IMR-90 (cell line): ENCODE measurements at regions not wholly inside any gene's neighbourhood (a gene's known extent, or its start where the extent isn't known, plus 50 kb on each side); places are given as distances from the start of the nearest gene placed in this dataset.

Experiments
- ATAC-seq: fragments of 200-7000 bp; cut with Tn5 transposase; 2 replicates; pipeline ENCODE4 v1.9.1; 2020; ENCODE audit warnings: low read depth, mild to moderate bottlenecking, moderate library complexity
- BruUV-seq: library from RNA; stranded (reverse); fragments of 400-500 nt; replicated peaks from 2 replicates; lab custom pipeline; 2021; lab: Mats Ljungman, UMichigan
- CTCF ChIA-PET: fragments of 300-600 bp; formaldehyde crosslinking; extraction: SDS; loops from one replicate; lab custom pipeline; 2021; ENCODE audit warnings: antibody characterized with exemption; lab: Yijun Ruan, JAX
- POLR2A ChIA-PET: fragments of 300-600 bp; sonication (Branson Sonifier 250); formaldehyde crosslinking; loops from one replicate; lab custom pipeline; 2022; ENCODE audit warnings: antibody characterized with exemption; ENCODE audit not compliant: unreplicated experiment; lab: Charles Lee
- DNase-seq: peaks from one replicate; pipeline ENCODE4 v3.0.0; 2013
- H2AFZ ChIP-seq: replicated peaks from 2 replicates; pipeline ENCODE3; 2013; ENCODE audit warnings: low read length, mild to moderate bottlenecking; ENCODE audit not compliant: poor library complexity
- H2AK5ac ChIP-seq: 2 replicates; pipeline ENCODE4 v1.6.1; 2013; ENCODE audit warnings: low read depth, low read length, inconsistent platforms
- H2AK9ac ChIP-seq: replicated peaks from 2 replicates; pipeline ENCODE3; 2013; ENCODE audit warnings: mild to moderate bottlenecking, low read depth, low read length, moderate library complexity; ENCODE audit not compliant: poor library complexity
- H2BK120ac ChIP-seq: 2 replicates; pipeline ENCODE4 v1.6.1; 2013; ENCODE audit warnings: low read depth, low read length, inconsistent platforms
- H2BK15ac ChIP-seq: 3 replicates; pipeline ENCODE4 v1.6.1; 2013; ENCODE audit warnings: low read depth, low read length, inconsistent platforms
- H2BK20ac ChIP-seq: 2 replicates; pipeline ENCODE4 v1.6.1; 2013; ENCODE audit warnings: low read depth, mild to moderate bottlenecking, inconsistent platforms, low read length, moderate library complexity
- H2BK5ac ChIP-seq: 2 replicates; pipeline ENCODE4 v1.6.1; 2013; ENCODE audit warnings: mild to moderate bottlenecking, low read depth, low read length, inconsistent platforms; ENCODE audit not compliant: poor library complexity, severe bottlenecking
- H3K14ac ChIP-seq: replicated peaks from 2 replicates; pipeline ENCODE4 v1.6.1; 2013; ENCODE audit warnings: low read depth, low read length, inconsistent platforms
- H3K18ac ChIP-seq: 2 replicates; pipeline ENCODE4 v1.6.1; 2013; ENCODE audit warnings: low read depth, low read length, control low read depth
- H3K23ac ChIP-seq: 2 replicates; pipeline ENCODE4 v1.6.1; 2013; ENCODE audit warnings: low read depth, low read length, inconsistent platforms
- H3K27ac ChIP-seq: 2 replicates; pipeline ENCODE4 v1.5.1; 2013; ENCODE audit warnings: mild to moderate bottlenecking, control low read depth, low read length; ENCODE audit not compliant: insufficient read depth
- H3K27me3 ChIP-seq: 2 replicates; pipeline ENCODE4 v1.6.1; 2013; ENCODE audit warnings: low read length; ENCODE audit not compliant: control insufficient read depth, insufficient read depth
- H3K36me3 ChIP-seq: 2 replicates; pipeline ENCODE4 v1.6.1; 2013; ENCODE audit warnings: low read length, mixed read lengths; ENCODE audit not compliant: control insufficient read depth, insufficient read depth
- H3K4ac ChIP-seq: 2 replicates; pipeline ENCODE4 v1.6.1; 2013; ENCODE audit warnings: low read depth, low read length, inconsistent platforms
- H3K4me1 ChIP-seq: 2 replicates; pipeline ENCODE4 v1.6.1; 2013; ENCODE audit warnings: low read length, mixed read lengths; ENCODE audit not compliant: control insufficient read depth, insufficient read depth
- H3K4me2 ChIP-seq: 2 replicates; pipeline ENCODE4 v1.6.1; 2013; ENCODE audit warnings: low read depth, mild to moderate bottlenecking, control low read depth, low read length, moderate library complexity
- H3K4me3 ChIP-seq: 2 replicates; pipeline ENCODE4 v1.5.1; 2013; ENCODE audit warnings: low read depth, mild to moderate bottlenecking, control low read depth, low read length, moderate library complexity; ENCODE audit not compliant: insufficient read depth
- H3K56ac ChIP-seq: 2 replicates; pipeline ENCODE4 v1.6.1; 2013; ENCODE audit warnings: low read length, inconsistent platforms; ENCODE audit not compliant: insufficient read depth; ENCODE audit errors: extremely low read depth
- H3K79me1 ChIP-seq, 2 experiments: 2 replicates each; pipeline ENCODE4 v1.6.1; 2013; ENCODE audit warnings: low read length in 2 of 2, inconsistent platforms in 1 of 2, low read depth in 1 of 2
- H3K9ac ChIP-seq: 2 replicates; pipeline ENCODE4 v1.6.1; 2013; ENCODE audit warnings: low read depth, low read length, control low read depth
- H3K9me1 ChIP-seq: 2 replicates; pipeline ENCODE4 v1.6.1; 2013; ENCODE audit warnings: low read length, inconsistent platforms; ENCODE audit not compliant: insufficient read depth
- H3K9me3 ChIP-seq: 2 replicates; pipeline ENCODE4 v1.6.1; 2013; ENCODE audit warnings: low read length; ENCODE audit not compliant: control insufficient read depth, insufficient read depth
- H4K20me1 ChIP-seq: 2 replicates; pipeline ENCODE4 v1.6.1; 2013; ENCODE audit warnings: low read length, inconsistent platforms; ENCODE audit not compliant: insufficient read depth
- H4K5ac ChIP-seq: 2 replicates; pipeline ENCODE4 v1.6.1; 2013; ENCODE audit warnings: mild to moderate bottlenecking, low read depth, low read length, control low read depth
- H4K8ac ChIP-seq, 2 experiments: 2 replicates each; pipeline ENCODE4 v1.6.1; 2013; ENCODE audit warnings: low read depth in 2 of 2, low read length in 2 of 2, control low read depth in 1 of 2, inconsistent platforms in 1 of 2
- H4K91ac ChIP-seq: 2 replicates; pipeline ENCODE4 v1.6.1; 2013; ENCODE audit warnings: low read depth, low read length, inconsistent platforms; ENCODE audit not compliant: insufficient read depth
- BHLHE40 ChIP-seq: fragments of 150-350 bp; IDR thresholded peaks from 2 replicates; pipeline ENCODE4 v1.6.1; 2016; ENCODE audit warnings: mild to moderate bottlenecking, low read depth, low read length
- CEBPB ChIP-seq: IDR thresholded peaks from 2 replicates; pipeline ENCODE4 v1.6.1; 2012; ENCODE audit warnings: low read depth, low read length, improper control_type of control experiment
- CHD1 ChIP-seq: IDR thresholded peaks from 2 replicates; pipeline ENCODE4 v1.6.1; 2012; ENCODE audit warnings: low read depth, low read length, improper control_type of control experiment
- CTCF ChIP-seq: conservative IDR thresholded peaks from 2 replicates; pipeline ENCODE4 v1.5.1; 2012; ENCODE audit warnings: mild to moderate bottlenecking, low read depth, low read length, improper control_type of control experiment
- MAFK ChIP-seq: IDR thresholded peaks from 2 replicates; pipeline ENCODE4 v1.6.1; 2012; ENCODE audit warnings: low read depth, low read length, improper control_type of control experiment
- MAZ ChIP-seq: IDR thresholded peaks from 2 replicates; pipeline ENCODE4 v1.6.1; 2012; ENCODE audit warnings: low read depth, mild to moderate bottlenecking, low read length, improper control_type of control experiment, moderate library complexity, borderline replicate concordance
- MXI1 ChIP-seq: IDR thresholded peaks from 2 replicates; pipeline ENCODE4 v1.6.1; 2012; ENCODE audit warnings: low read depth, mild to moderate bottlenecking, low read length, moderate library complexity, borderline replicate concordance
- POLR2A ChIP-seq: IDR thresholded peaks from 2 replicates; pipeline ENCODE4 v1.6.1; 2012; ENCODE audit warnings: mild to moderate bottlenecking, low read depth, low read length
- RAD21 ChIP-seq: IDR thresholded peaks from 2 replicates; pipeline ENCODE4 v1.6.1; 2012; ENCODE audit warnings: low read length, improper control_type of control experiment
- RCOR1 ChIP-seq: IDR thresholded peaks from 2 replicates; pipeline ENCODE4 v1.6.1; 2012; ENCODE audit warnings: mild to moderate bottlenecking, low read length, improper control_type of control experiment; ENCODE audit not compliant: insufficient replicate concordance
- RFX5 ChIP-seq: IDR thresholded peaks from 2 replicates; pipeline ENCODE4 v1.8.0; 2012; ENCODE audit warnings: low read depth, mild to moderate bottlenecking, low read length, moderate library complexity
- SMC3 ChIP-seq: fragments of 150-350 bp; IDR thresholded peaks from 2 replicates; pipeline ENCODE4 v1.6.1; 2016; ENCODE audit warnings: low read depth, mild to moderate bottlenecking, antibody characterized with exemption, low read length, moderate library complexity
- USF2 ChIP-seq: fragments of 150-350 bp; IDR thresholded peaks from 2 replicates; pipeline ENCODE4 v1.6.1; 2017; ENCODE audit warnings: mild to moderate bottlenecking, antibody characterized with exemption, low read length, low read depth
- WGBS, 2 experiments: methylation state at CpG; one replicate each; pipeline versions ENCODE4 v1.1.5 to v1.1.7; 2013; ENCODE audit warnings: missing lambda C conversion rate in 2 of 2; ENCODE audit not compliant: insufficient read length in 1 of 2; ENCODE audit errors: extremely low coverage in 2 of 2; 5-methylcytosine and 5-hydroxymethylcytosine counted together
- dilution Hi-C: fragments of 300-500 bp; cut with HindIII; formaldehyde crosslinking; loops from one replicate; pipeline ENCODE4 v1.14.3; 2018; ENCODE audit warnings: low sequenced_read_pairs; ENCODE audit not compliant: unreplicated experiment
- in situ Hi-C: fragments of 300-500 bp; cut with MboI; formaldehyde crosslinking; loops from 3 replicates; pipeline ENCODE4 v1.14.3; 2019; ENCODE audit warnings: low sequenced_read_pairs, inconsistent platforms, mixed read lengths
- intact Hi-C: fragments of 100-400 bp; cut with micrococcal nuclease; formaldehyde crosslinking; loops from 2 replicates; pipeline ENCODE4 v1.10.0; 2022

- TF ChIP-seq BHLHE40 (peak; percentile 19; the same call in 1 of the 2 replicates), SMC3 (no peak)
Observed at GRCh38 chr6:28648035-28648877, 122.6 kb downstream of the GPX5 start (continued).

GRCh38 chr6:28648878-28649375, 123.2 kb downstream of the GPX5 start:
- H3K79me1 ChIP-seq = no peaks in the 10 kb centered on the region
- H3K4me1 ChIP-seq = no peaks in the 10 kb centered on the region
- H3K56ac ChIP-seq = 0 out of 2 replicates have a peak overlapping the region, but pooled peaks have one; percentile 5
- no peak overlapping the region for H2BK20ac ChIP-seq
- ChIA-PET CTCF (interaction anchor here (0.8 kb wide), 1 partner anchor 367 kb away, joined by 3 read pairs; no protein-coding TSS in a partner anchor), POLR2A (interaction anchor here (0.6 kb wide), 2 partner anchors 12 to 214 kb away, joined by 3 to 6 read pairs; no protein-coding TSS in a partner anchor)
- dilution Hi-C loops = no loop called here
- H2AFZ ChIP-seq = peak overlapping the region; percentile 87
- peak overlapping the region; percentile 92 for H3K4me3 ChIP-seq
- BruUV-seq = no TSS peak
- no peak overlapping the region for H4K5ac ChIP-seq
- no peaks in the 10 kb centered on the region for H3K9me3 ChIP-seq
- no peak overlapping the region for H3K18ac ChIP-seq
- H3K27me3 ChIP-seq = no peaks in the 10 kb centered on the region
- no peak for TF ChIP-seq POLR2A
- no peak for TF ChIP-seq CTCF
- no peak for TF ChIP-seq MAZ
- no peak for TF ChIP-seq CEBPB
- no peak for TF ChIP-seq RCOR1
- no peak for TF ChIP-seq RAD21
- TF ChIP-seq BHLHE40 = no peak
- no peak for TF ChIP-seq MAFK
- no peak for TF ChIP-seq RFX5
- TF ChIP-seq CHD1 = no peak
- TF ChIP-seq MXI1 = no peak
- no peak for TF ChIP-seq USF2
- no peak overlapping the region for H2AK5ac ChIP-seq
- no peak overlapping the region for H3K27ac ChIP-seq
- no CpG with 5 or more reads among the region's 10 CpGs for WGBS, 2 experiments
- H3K14ac ChIP-seq = no peak overlapping the region
- no peak overlapping the region for H2BK5ac ChIP-seq
- no peak overlapping the region for H3K4ac ChIP-seq
- no peaks in the 10 kb centered on the region for H3K9me1 ChIP-seq
- no peaks in the 10 kb centered on the region for H4K20me1 ChIP-seq
- no peak overlapping the region for H3K23ac ChIP-seq
- H2AK9ac ChIP-seq = no peak overlapping the region
- H4K91ac ChIP-seq = no peak overlapping the region
- H3K9ac ChIP-seq = peak overlapping the region; percentile 27; the same call in 1 of the 2 replicates
- ATAC-seq = peak; percentile 46
- H2BK15ac ChIP-seq = no peak overlapping the region
- in situ Hi-C loops = no loop called here
- DNase-seq = no peak
- peak overlapping the region; percentile 91 for H3K4me2 ChIP-seq
- H3K36me3 ChIP-seq = no peaks in the 10 kb centered on the region
- no peak overlapping the region for H4K8ac ChIP-seq
- no peak overlapping the region for H2BK120ac ChIP-seq
- intact Hi-C loops = loop anchor here (2.0 to 5.0 kb wide), 2 partner anchors 60 to 162 kb away; no protein-coding TSS in a partner anchor
